ENCODE measurements at regions not wholly inside any gene's neighbourhood (a gene's known extent, or its start where the extent isn't known, plus 50 kb on each side); places are given as distances from the start of the nearest gene placed in this dataset.

- no peak for DNase-seq (ENCODE audit: low spot score)
Observed at GRCh38 chr2:21947046-21947445, 823.3 kb downstream of the TDRD15 start.

- DNase-seq (ENCODE audit: low spot score) = no peak
Observed at GRCh38 chr2:21966139-21966538, 842.4 kb downstream of the TDRD15 start.

DNA sequence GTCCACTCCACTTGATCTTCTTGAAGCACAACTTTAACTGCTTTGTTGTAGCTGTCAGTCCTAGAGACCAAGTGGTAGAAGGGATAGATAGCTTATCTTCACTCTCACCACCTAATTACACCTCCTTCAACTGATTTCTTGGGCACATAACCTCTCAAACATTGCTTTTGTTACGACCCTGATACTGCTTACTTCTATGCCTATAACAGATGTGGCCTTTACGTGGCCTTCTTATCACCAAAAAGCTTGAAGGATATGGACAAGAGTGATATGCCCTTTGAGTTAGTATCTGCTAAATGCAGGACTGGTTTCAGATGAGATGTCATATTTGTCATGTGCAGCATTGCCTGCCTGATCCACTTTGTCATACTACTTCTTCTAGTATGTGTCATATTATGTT, 847.2 kb downstream of the TDRD15 start:
- DNase-seq (ENCODE audit: low spot score) = no peak

- DNase-seq (ENCODE audit: low spot score) = no peak
Observed at GRCh38 chr2:21972586-21972985, 848.8 kb downstream of the TDRD15 start.

GRCh38 chr2:21981127-21981526, 857.4 kb downstream of the TDRD15 start:
- no peak for DNase-seq (ENCODE audit: low spot score)

DNA sequence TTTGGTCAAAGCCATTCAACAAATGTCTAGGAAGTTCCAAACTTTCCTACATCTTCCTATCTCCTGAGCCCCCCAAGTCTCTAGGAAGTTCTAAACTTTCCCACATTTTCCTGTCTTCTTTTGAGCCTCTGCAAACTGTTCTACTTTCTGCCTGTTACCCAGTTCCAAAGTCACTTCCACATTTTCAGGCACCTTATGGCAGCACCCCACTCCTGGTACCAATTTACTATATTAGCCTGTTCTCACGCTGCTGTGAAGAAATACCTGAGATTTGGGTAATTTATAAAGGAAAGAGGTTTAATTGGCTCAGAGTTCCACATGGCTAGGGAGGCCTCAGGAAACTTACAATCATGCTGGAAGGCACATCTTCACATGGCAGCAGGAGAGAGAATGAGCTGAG, 869.2 kb downstream of the TDRD15 start:
- no peak for DNase-seq (ENCODE audit: low spot score)

GRCh38 chr2:21996339-21996738, 872.6 kb downstream of the TDRD15 start:
- DNase-seq (ENCODE audit: low spot score) = no peak

DNA sequence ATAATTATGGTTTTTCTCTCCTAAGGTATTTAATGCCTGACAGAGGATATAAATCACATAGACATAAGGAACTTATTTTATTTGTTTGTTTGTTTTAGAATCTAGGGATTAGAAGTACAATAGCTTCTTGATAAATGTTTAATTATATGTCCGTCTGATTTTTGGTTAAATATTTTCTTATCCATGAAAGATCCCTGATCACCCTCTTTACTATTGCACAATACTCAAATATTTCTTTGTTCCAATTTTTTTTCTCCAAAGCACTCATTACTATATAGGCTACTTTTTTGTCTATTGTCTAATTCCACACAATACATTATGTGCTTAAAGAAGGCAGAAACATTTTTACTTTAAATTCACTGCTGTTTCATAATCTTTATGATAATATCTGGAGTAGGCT, 875.8 kb downstream of the TDRD15 start:
- DNase-seq (ENCODE audit: low spot score) = no peak

- DNase-seq (ENCODE audit: low spot score) = peak; percentile 54
Observed at GRCh38 chr2:22002066-22002465, 878.3 kb downstream of the TDRD15 start.

- DNase-seq (ENCODE audit: low spot score) = no peak
Observed at GRCh38 chr2:22003270-22003669, 879.5 kb downstream of the TDRD15 start.

GRCh38 chr2:22011048-22011447, 887.3 kb downstream of the TDRD15 start:
- DNase-seq (ENCODE audit: low spot score) = no peak

- DNase-seq (ENCODE audit: low spot score) = no peak
Observed at GRCh38 chr2:22020091-22020742, 896.4 kb downstream of the TDRD15 start.

DNA sequence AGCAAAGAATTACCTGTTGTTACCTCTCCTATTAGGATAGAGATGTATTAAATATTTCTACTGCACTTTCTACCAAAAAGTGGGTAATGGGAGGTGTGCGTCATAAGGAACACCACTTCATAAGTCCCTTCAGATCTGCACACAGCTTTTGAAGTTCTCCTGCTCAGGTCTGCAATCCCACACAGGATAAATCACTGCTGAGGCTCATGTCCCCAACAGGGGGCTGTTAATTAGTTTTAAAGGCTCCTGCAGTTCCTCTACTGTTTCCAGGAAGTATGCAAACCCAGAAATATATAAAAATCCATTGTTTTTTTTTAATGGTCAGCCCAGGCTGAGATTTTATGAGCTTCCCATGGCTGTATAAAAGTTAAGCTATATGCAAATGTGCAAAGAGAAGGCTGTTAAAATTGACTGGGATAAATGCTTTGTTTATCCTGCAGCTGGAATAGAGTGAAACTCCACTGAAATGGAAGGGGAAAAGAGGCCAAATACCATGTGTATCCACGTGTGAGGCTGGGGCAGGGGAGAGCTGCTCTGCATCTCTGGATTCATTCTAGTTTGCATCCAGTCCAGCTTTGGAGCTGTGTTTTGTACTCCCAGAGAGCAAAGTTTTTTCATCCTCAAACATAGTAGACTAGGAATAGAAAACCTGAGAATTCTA, 903.7 kb downstream of the TDRD15 start:
- DNase-seq (ENCODE audit: low spot score) = no peak

DNA sequence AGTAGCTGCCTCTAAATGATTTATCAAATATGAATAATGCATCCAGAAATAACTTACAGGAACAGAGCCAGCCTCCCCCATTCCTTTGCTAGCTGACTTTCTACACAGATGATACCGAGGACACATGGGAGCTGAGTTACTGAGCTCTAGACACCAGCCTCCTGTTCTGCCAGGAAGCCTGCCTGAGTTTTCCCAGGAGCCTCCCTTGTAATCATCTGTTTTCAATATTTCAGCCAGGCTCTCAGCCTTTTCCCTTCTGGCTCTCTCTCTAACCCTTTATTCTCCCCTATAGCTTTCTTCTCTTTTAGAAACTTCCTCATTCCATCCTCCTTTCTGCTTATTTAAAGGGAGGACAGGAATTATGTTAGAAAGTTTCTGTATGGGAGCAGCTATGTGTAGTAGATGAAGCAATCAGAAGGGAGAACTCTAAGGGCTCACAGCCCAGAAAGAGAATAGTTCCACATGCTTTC, 911.6 kb downstream of the TDRD15 start:
- no peak for DNase-seq (ENCODE audit: low spot score)

DNA sequence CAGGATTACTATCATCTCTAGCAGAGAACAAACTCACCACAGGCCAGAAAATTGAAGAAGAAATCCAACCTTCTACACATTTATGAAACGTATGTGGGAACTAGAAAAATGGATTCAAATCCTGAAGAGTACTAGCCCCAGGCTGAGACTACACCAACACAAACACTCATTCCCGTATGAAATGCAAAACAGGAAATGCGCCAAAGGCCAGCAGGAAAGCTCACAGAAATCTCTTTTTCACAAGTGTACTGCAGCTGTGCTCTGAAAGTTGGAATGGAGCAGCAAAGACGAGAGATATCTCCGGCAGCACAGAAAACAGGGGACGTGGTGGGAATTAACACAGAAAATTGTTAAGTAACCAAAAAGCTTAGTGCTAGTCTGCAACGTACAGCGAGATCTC, 913.5 kb downstream of the TDRD15 start:
- DNase-seq (ENCODE audit: low spot score) = peak; percentile 10

DNA sequence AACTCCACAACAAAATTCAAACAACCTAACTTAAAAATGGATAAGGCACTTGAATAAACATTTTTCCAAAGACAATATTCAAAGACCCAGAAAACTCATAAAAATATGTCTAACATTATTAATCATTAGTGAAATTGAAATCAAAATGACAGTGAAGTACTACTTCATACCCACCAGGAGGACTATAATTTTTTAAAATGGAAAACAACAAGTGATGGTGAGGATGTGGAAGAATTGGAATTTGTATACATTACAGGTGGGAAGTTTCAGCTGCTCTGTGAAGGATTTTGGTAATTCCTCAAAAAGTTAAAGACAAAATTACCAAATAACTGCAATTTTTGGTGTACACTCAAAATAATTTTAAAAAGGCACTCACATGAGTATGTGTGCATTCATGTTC, 920.0 kb downstream of the TDRD15 start:
- DNase-seq (ENCODE audit: low spot score) = no peak

DNA sequence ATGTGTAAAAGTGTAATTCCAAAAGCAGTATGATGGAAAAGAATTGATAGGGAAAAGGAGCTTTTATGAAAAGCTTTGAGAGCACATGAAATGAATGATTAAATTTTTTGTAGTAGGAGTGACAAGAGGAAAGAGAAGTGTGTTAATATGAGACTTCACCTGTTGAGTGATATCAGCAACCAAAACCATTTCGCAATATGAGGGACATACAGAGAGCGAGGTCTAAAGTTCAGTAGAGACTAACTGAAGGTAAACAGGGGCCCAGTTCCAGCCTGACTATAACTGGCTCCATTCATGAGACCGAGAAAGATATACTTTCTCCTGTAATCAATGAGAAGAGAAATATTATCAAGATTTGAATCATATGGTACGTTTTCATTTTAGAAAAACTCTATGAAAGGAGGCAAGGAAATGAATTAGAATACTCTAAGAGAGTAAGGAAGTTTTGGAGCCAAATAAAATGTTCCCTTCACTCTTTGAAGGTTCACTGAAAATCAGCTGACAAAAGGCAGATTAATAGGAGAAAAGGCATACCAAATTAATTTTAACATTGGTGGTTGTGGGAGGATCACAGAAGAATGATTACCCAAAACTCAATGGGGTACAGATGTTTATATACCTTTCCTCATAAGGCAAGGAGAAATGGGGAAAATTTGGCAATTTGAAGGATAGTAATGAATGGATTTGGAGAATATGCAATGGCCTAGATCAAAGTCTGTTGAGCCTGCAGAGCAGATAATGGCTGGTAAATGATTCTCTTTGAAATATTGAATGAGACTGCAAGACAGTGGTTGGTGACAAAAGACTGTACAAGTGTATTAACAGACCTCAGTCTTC, 932.2 kb downstream of the TDRD15 start:
- DNase-seq (ENCODE audit: low spot score) = no peak

DNA sequence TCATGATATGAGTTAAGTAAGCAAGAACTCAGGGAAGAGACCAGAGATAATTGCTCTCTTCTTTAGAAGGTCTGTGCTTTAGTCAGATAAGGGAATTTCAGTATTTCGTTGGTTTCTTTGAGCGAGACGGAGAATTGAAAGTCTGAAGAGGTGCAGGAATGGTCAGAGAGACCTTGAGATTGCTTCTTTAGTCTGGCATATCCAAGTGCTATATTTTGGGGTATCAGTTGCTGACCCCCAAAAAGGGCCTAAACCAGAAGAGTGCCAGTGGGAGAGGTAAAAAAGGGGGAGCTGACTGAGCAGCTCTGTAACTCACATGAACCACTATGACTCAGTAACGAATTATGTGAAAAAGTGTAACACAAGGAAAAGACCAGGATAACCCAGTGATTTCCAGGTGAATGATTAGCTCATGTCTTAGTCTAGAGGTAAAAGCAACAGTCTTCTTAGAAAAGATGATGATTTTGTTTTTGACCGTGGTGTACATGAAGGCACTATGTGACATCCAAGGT, 932.9 kb downstream of the TDRD15 start:
- no peak for DNase-seq (ENCODE audit: low spot score)

DNA sequence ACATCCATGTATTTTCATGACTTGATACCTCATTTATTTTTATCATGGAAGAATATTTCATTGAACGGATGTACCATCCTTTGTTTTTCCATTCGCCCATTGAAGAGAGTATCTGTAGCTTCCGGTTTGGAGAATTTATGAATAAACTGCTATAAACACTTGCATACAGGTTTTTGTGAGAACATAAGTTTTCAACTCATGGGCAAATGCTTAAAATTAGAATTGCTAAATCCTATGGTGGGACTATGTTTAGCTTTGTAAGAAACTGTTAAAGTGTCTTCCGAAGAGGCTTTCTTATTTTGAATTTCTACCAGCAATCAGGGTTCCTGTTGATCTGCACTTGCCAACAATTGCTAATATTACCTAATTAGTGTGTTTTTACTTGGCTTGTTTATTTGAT, 938.9 kb downstream of the TDRD15 start:
- DNase-seq (ENCODE audit: low spot score) = no peak

DNA sequence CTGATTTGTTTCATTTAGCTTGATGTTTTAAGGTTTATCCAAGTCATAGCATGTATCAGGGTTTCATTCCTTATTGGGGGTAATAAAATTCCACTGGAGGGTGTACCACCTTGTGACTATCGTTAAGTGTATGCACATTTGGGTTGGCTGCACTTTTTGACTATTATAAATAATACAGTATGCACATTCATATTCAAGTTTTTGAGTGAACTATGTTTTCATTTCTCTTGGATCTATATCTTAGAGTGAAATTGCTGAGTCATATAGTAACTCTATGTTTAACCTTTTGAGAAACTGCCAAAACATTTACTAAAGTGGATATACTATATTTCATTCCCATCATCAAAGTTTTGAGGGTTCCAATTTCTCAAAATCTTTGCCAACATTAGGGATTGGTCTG, 952.7 kb downstream of the TDRD15 start:
- DNase-seq (ENCODE audit: low spot score) = no peak

GRCh38 chr2:22078701-22079100, 954.9 kb downstream of the TDRD15 start:
- no peak for DNase-seq (ENCODE audit: low spot score)

DNA sequence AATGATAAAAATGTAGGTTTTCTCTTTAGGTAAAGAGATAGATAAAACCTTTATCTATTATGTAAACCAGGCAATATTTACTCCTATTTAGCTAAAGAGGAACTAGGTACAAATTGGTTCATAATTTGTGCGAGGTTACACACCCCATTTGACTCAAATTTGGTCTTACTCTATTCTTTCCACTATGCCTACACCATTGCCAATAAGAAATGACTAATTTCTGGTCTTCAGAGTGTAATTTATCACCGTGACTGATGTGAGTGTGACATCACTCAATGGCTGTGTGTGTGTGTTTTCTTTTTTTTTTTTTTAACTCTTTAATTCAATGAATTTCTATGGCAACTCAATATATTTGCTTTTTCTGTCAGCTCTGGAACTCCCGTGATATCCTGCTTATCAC, 955.8 kb downstream of the TDRD15 start:
- no peak for DNase-seq (ENCODE audit: low spot score)

DNA sequence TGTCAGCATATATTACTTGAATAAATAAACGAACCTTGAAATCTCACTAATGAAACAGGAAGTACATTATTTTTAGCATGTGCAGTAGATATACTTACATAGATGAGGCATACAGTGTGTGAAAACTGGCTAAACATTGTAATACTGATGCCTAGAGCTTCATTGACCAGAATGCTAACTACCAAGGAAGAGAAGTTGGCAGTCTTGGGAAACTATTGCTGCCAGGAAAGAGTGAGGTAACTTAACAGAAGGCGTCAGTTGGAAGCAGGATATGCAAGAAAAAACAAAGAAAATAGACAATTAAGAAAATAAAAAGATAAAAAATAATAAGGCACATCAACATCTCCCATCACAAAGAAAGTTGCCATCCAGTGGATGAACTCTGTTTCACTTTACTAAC, 963.0 kb downstream of the TDRD15 start:
- DNase-seq (ENCODE audit: low spot score) = no peak
